ENCODE measurements at regions not wholly inside any gene's neighbourhood (a gene's known extent, or its start where the extent isn't known, plus 50 kb on each side); places are given as distances from the start of the nearest gene placed in this dataset.

DNA sequence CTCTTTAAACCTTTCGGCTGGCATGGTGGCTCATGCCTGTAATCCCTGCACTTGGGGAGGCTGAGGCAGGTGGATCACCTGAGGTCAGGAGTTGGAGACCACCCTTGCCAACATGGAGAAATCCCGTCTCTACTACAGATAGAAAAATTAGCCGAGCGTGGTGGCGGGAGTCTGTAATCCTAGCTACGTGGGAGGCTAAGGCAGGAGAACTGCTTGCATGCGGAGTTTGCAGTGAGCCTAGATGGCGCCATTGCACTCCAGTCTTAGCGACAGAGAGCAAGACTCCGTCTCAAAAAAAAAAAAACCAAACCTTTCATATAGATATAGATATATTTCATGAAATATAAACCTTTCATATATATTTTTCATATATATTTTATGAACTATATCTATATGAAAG, 864.7 kb downstream of the TRIB2 start:
- no peak for DNase-seq (ENCODE audit: low read depth, low spot score)

DNA sequence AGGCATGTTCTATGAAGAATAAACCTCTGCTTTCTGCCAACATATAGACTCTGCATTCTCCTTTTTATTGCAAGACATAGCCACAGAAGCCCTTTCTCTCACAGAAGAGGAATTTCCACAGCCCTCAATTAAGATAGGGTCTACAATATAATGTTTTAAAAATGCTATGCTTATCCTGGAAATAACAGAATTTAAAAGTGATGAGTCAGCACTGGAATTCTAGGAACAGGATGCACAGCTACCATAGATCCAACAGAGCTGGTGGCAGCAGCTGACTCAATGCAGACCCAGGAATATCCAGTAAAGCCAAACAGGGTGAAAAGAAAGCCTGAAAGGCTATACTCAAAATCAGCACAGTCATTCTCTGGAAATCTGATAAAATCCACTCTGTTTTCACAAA, 866.9 kb downstream of the TRIB2 start:
- no peak for DNase-seq (ENCODE audit: low read depth, low spot score)

DNA sequence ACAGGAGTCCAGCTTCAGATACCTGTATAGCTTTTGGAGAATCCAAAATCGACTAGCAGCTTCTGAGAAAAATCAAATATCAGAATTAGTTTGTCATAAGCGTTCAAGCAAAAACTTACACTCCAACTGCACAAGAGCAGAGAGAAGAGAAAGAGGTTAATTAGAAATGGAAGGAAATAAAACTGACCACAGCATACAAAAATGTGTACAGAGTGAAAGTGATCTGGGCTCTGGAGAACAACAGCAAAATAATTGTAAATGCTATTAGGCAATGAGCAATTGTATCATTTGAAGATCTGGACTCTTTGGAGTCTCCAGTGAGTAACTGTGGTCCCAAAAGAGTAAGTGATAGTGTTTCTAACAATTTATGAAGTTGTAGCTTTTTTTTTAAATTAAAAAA, 867.3 kb downstream of the TRIB2 start:
- DNase-seq (ENCODE audit: low read depth, low spot score), result no peak

DNA sequence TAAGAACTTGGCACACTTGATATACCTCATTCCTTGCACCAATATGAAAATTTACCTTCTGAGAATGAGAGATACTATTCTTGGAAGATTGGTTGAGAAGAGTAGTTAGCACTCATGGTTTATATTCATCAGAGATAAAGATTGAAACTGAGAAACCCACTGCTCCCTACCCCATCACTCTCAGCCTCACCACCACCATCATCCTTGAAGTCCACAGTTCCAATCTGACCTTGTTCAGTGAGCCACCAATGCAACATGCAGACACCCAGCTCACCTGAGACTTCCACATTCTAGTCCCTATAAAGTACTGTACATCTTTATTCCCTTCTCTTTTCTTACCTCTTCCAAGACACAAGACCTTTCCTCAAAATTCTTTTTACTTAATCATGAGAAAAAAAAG, 869.0 kb downstream of the TRIB2 start:
- no peak for DNase-seq (ENCODE audit: low read depth, low spot score)

DNA sequence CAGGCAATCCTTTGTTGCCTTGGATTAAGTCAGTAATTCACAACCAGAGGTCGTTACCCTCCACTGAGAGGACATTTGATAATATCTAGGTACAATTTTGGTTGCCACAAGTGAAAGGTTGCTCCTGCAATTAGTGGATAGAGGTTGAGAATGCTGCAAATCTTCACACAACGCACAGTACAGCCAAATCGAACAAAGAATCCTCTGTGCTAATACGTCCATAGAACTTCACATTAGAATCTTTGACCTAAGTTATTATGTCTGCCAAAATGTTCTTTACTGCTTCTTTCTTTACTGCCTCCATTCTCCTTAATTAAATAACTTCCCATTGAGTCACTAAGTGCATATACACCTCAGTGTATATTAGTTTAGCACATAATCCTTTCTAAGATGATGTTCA, 879.5 kb downstream of the TRIB2 start:
- DNase-seq (ENCODE audit: low read depth, low spot score), result no peak

DNA sequence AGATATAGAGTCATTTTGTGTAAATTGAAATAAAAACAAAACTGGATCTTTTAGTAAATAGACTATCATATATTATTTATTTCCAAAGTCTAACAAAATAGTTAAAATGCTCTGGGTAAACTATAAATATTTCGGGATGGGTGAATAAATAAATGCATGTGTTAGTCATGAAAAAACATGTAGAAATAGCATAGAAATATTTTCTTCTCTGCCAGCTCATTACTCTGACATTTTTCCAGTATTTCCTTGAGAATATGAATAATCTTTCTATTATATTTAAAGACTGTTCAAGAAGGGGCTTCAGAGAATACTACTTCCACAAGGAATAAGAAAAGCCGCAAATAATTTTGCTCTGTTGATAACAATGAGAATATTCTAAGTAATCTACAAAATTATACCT, 880.4 kb downstream of the TRIB2 start:
- no peak for DNase-seq (ENCODE audit: low read depth, low spot score)

DNA sequence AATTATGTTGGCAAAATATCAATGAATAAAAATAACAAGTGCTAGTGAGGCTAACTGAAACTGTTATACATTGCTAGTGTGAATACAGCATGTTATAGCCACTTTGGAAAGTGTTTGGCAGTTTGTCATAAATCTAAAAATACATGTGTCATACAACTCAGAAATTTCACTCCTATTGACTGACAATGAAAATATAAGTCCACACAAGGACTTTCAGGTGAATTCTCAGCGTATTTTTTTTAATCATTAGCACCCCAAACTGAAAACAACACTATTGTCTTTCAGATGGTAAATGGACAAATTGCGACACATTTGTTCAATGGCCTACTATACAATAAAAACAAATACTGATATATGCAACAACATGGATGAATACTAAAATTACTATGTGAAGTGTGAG, 884.8 kb downstream of the TRIB2 start:
- no peak for DNase-seq (ENCODE audit: low read depth, low spot score)

DNA sequence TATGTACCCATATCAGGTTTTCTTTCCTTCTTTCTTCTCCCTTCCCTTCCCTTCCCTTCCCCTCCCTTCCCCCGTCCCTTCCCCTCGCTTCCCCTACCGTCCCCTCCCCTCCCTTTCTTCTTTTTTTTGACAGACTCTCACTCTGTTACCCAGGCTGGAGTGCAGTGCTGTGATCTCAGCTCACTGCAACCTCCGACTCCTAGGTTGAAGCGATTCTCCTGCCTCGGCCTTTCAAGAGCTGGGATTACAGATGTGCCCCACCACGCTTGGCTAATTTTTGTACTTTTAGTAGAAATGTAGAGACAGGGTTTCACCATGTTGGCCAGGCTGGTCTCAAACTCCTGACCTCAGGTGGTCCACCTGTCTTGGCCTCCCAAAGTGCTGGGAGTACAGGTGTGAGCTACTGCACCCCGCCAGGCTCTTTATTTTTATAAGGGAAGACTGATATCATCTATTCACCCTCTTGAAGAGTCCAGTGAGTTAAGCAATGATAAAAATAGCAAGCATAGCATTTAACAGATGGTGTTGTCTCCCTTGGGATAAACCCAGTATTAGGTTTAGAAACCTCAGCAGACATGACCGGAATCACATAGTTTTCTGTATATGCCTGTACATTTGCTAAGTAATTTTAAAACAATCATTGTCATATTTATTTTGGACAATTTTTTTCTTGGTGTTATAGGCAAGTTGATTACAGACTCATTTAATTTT, 888.4 kb downstream of the TRIB2 start:
- DNase-seq (ENCODE audit: low read depth, low spot score), result no peak

DNA sequence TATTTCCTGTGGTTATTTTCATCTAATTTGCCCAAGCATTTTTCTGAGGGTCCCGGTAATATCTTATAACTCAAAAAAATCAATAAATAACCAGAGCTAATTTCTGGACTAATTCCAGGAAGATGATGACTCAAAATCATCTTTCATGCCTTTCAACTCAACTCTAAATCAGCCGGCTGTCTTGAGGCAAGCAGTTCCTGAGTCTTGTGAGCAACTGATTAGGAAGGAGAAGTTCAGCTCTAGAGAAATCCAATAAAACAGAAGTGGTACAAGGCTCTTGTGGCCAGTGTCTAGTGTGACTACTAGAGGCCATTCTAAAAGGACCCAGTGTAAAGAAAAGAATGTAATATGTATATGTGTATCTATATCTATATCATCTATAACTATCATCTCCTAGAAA, 890.4 kb downstream of the TRIB2 start:
- DNase-seq (ENCODE audit: low read depth, low spot score), result no peak

DNA sequence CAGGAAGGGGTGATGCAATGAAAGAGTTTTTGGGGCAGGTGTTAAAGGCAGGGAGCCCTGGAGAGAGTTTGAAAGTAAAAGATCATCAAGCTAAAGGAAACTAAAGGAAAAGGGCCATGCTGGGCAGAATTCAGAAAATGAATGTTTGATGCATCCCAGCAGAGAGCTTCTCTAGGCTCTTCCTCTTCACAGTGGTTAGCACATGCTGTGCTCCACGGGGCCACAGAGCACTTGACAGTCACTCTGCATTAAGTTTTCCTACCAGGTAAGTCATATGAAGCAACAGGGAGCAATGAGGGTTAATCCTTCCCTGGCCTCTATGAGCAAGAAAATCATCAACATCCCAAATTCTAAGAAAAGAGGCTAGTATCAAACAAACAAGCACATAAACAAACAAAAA, 895.2 kb downstream of the TRIB2 start:
- DNase-seq (ENCODE audit: low read depth, low spot score), result no peak

DNA sequence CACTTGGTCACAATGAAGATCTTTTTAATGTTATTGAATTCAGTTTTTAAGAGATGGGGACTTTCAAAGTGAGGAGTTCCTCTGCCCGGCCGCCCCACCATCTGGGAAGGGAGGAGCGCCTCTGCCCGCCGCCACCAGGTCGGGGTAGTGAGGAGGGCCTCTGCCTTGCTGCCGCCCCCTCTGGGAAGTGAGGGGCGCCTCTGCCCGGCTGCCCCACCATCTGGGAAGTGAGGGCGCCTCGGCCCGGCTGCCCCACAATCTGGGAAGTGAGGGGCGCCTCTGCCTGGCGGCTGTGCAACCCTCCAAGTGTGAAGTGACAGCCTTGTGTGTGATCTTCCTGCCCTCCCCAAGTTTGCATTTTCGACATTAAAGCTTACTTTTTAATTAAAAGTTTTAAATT, 899.3 kb downstream of the TRIB2 start:
- no peak for DNase-seq (ENCODE audit: low read depth, low spot score)

DNA sequence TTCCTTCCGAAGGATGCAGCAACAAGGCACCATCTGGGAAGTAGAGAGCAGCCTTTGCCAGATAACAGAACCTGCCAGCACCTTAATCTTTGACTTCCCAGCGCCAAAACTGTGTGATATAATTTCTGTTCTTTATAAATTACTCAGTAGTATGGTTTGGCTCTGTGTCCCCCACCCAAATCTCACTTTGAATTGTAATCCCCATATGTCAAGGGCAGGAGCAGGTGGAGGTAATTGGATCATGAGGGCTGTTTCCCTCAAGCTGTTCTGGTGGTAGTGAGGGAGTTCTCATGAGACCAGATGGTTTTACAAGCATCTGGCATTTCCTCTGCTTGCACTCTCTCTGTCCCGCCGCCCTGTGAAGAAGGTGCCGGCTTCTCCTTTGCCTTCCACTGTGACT, 899.9 kb downstream of the TRIB2 start:
- no peak for DNase-seq (ENCODE audit: low read depth, low spot score)

DNA sequence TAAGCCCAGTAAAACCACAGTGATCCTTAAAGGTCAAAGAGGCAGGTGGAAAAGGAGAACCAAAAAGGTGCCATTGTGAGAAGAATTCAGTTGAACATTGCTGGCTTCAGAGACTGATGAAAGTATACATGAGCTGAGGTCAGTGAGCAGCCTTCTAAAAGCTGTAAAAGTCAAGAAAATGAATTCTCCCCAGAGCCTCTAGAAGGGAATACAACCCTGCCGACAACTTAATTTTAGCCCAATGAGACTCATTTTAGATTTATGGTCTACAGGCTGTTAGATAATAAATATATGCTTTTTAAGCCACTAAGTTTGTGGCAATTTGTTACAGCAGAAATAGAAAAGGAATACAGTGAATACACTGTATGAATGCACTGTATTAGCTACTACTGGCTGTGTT, 911.4 kb downstream of the TRIB2 start:
- DNase-seq (ENCODE audit: low read depth, low spot score), result no peak

DNA sequence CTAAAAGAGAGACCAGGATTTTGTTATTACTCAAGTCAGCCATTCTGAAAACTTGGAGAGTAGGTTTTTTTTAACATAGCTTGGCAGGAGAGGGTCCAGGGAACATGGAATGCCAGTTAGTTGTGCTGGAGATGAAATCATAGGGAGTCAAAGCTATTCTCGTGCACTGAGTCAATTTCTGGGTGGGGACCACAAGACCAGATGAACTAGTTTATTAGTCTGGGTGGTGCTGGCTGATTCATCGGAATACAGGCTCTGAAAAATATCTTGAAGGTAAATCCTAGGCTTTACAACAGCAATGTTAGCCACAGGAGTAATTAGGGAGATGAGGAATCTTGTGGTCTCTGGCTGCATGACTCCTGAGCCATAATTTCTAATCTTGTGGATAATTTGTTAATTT, 921.4 kb downstream of the TRIB2 start:
- DNase-seq (ENCODE audit: low read depth, low spot score), result no peak

DNA sequence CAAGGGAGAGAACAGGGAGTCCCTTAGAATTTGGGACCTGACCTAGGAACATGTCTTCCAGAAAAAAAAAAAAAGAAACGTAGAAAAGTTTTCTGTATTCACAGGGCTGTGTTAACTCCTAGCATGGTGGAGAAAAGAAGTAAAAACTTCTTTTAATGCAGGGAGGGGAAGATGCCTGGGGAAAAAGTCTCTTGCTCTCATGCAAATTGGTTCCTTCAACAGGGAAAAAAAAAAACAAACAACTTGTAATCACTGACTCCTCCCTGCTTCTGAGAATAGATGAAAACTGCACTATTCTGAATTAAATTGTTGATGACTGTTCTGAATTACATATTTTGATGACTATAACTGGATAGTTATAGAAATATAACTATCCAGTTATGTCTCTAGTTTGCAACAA, 933.2 kb downstream of the TRIB2 start:
- no peak for DNase-seq (ENCODE audit: low read depth, low spot score)

DNA sequence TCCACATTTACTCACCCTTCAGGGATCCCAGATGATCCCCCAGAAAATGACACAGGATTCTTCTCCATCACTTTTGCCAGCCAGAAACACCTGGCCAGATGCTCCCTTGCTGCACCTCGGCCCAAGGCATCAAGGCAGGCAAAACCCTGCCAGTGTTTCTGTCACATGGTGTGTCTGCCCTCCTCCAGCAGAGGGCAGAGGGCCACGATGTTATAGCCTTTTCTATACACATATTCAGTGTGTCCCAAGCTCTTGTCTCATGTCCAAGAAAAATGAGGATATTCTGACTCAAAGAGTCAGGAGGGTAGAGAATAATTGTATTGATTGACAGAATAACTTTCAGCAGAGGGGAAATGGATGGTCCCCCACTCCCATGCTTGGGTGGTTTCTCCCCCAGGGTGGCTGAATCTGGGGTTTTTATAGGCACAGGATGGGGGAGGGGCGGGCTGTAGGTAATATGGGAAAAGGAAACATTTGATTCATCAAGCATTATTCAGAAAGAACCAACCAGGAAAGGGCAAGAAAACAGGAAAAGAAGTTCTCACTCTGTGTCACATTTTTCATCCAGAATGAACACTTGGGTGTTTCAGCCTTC, 933.9 kb downstream of the TRIB2 start:
- no peak for DNase-seq (ENCODE audit: low read depth, low spot score)

DNA sequence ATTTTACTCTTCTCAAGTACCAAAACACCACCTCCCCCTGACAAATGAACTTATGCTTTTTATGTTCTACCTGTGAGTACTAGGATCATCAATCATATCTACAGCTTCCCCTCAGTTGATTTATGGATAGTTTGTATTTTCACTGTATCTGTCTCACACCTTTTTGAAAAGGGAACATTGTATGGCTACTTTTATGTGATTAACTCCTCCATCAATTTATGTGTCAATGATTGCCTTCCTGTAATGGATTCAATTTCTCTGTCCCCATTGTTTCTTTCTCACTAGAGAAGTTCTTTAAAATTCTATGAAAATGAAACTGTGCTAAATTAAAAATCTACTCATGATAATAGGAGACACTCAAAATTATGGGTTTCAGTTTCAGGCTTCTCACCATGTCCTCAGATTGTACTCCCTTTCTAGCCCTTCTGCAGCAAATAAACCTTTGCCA, 935.0 kb downstream of the TRIB2 start:
- DNase-seq (ENCODE audit: low read depth, low spot score), result no peak

DNA sequence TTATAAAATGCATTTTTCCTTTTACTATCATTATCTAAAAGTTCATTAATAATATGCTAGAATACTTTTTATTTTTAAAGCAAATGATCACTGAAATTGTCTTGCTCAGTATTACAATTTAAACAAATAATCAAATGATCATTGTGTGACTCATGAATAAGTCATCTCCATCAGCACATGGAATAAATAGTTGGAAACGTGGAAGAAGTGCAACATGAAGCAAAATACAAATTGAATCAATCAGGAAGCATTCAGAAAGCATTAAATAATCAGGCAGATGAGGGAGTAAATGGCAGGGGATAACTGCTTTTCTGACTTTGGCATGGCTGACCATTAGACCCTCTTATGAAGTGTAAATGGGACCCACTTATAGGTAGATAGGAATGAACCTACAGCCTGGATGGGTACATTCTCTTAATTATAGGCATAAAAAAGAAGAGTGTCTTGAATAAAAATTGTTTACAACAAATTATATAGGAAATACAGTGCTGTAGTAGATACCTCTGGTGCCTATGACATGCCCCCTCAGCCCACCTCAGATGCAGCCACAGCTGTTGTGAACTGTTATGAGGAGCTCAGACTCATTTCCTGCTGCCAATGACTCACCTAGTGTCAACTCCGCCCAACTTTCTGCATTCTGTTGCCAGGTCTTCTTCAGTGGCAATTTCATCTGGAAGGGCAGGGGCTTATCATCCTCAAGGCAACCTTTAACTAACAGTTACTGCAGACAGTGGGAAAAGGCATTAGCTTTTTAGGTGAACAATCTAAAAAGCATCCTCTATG, 936.0 kb downstream of the TRIB2 start:
- no peak for DNase-seq (ENCODE audit: low read depth, low spot score)

DNA sequence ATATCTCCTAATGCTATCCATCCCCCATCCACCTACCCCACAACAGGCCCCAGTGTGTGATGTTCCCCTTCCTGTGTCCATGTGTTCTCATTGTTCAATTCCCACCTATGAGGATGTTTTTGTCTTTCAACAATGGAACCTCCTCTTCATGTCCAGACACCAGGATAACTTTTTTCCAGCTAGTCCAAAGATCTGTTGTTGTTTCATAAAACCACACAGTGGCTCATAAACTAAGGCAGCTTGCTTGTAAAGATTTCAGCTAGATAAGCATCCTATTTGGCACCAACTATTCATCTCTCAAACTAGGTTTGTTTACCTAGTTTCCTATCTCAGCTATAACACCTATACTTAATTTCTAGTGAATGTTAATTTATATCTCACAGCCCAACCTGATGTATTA, 937.7 kb downstream of the TRIB2 start:
- no peak for DNase-seq (ENCODE audit: low read depth, low spot score)

DNA sequence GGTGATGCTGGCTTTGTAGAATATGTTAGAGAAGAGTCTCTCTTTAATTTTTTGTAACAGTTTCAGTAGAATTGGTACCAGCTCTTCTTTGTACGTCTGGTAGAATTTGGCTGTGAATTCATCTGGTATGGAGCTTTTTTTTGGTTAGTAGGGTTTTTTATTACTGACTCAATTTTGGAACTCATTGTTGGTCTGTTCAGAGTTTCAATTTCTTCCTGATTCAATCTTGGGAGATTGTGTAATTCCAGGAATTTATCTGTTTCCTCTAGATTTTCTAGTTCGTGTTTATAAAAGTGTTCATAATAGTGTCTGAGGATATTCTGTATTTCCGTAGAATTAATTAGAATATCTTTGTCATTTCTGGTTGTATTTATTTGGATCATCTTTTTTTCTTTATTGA, 943.5 kb downstream of the TRIB2 start:
- DNase-seq (ENCODE audit: low read depth, low spot score), result no peak

DNA sequence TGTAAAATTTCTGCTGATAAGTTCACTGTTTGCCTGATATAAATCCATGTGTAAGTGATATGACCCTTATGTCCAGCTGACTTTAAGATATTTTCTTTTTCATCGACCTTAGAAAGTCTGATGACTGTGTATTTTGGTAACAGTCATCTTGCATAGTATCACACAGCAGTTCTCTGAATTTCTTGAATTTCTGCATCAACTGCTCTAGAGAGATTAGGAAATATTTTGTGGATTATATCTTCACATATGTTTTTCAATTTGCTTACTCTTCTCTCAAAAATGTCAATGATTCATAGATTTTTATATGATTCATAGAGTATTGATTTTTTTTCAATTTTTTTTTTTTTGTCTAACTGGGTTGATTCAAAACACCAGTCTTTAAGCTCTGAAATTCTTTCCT, 945.3 kb downstream of the TRIB2 start:
- no peak for DNase-seq (ENCODE audit: low read depth, low spot score)

DNA sequence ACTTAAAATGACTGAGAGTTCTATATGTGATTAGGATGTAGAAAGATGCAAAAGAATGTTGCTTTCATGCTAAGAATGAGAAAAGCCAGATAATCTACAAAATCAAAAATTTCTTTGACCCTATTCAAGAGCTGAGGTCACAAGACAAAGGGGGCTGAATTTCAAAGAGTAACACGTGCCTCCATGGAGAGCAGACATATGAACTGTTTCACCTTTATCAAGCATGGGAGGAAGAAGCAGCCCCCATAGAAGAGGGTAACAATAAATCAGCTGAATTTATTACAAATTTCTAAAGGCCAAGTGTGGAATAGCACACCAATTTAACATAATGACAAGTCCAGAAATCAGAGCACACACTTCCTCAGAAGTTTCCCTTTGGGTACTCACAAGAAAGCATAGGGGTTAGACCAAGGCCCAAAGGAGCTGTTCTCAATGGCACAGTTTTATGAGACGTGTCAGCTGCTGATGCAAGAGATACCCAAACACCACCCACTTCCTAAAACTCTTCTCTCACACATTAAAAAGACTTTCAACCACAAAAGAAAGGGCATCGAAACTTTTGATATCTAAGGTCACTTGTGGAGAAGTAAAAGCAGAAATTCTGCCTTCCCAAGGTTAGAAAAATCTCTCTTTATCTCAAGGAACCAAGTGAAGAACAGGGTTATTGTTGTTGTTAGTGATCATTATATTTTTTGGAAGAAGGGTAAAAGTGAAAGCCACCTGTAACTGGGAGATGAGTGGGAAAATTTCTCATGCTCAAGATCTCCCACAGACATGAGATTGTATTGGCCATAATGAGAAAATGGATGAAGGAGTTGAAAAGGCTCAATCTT, 950.1 kb downstream of the TRIB2 start:
- no peak for DNase-seq (ENCODE audit: low read depth, low spot score)

All from pulmonary artery endothelial cell (primary cell).